Astrocyte (in vitro differentiated cells and primary cell): ENCODE measurements at regions not wholly inside any gene's neighbourhood (a gene's known extent, or its start where the extent isn't known, plus 50 kb on each side); places are given as distances from the start of the nearest gene placed in this dataset.

ENCODE experiments used
- DNase-seq: peaks from one replicate; pipeline ENCODE4 v3.0.0-alpha.2; 2010; ENCODE audit warnings: low read depth
- FAIRE-seq: peaks from 2 replicates; lab custom pipeline; 2011; peaks lifted over from hg19 to GRCh38; lab: Jason Lieb, UNC
- H2AFZ ChIP-seq: 2 replicates; pipeline ENCODE4 v1.6.0; 2012; ENCODE audit warnings: low read depth, low read length, inconsistent platforms
- H3K27ac ChIP-seq: 2 replicates; pipeline ENCODE4 v1.5.1; 2011; ENCODE audit warnings: low read depth, low read length, inconsistent platforms
- H3K27me3 ChIP-seq: 2 replicates; pipeline ENCODE4 v1.6.0; 2011; ENCODE audit warnings: low read length, inconsistent platforms; ENCODE audit not compliant: insufficient read depth
- H3K36me3 ChIP-seq: 2 replicates; pipeline ENCODE4 v1.5.1; 2011; ENCODE audit warnings: low read length, inconsistent platforms; ENCODE audit not compliant: insufficient read depth
- H3K4me1 ChIP-seq: 2 replicates; pipeline ENCODE4 v1.5.1; 2011; ENCODE audit warnings: low read length, inconsistent platforms; ENCODE audit not compliant: insufficient read depth
- H3K4me2 ChIP-seq: 2 replicates; pipeline ENCODE4 v1.6.0; 2012; ENCODE audit warnings: low read length, inconsistent platforms
- H3K4me3 ChIP-seq: 2 replicates; pipeline ENCODE4 v1.5.1; 2011; ENCODE audit warnings: low read depth, mild to moderate bottlenecking, low read length, inconsistent platforms; ENCODE audit not compliant: insufficient read depth
- H3K79me2 ChIP-seq: 2 replicates; pipeline ENCODE4 v1.6.0; 2012; ENCODE audit warnings: mild to moderate bottlenecking, low read length, inconsistent platforms; ENCODE audit not compliant: insufficient read depth
- H3K9ac ChIP-seq: 2 replicates; pipeline ENCODE4 v1.6.0; 2012; ENCODE audit warnings: mild to moderate bottlenecking, low read length, inconsistent platforms
- H3K9me3 ChIP-seq: 2 replicates; pipeline ENCODE4 v1.5.1; 2012; ENCODE audit warnings: low read depth, mild to moderate bottlenecking, low read length, inconsistent platforms; ENCODE audit not compliant: insufficient read depth
- H4K20me1 ChIP-seq: 2 replicates; pipeline ENCODE4 v1.6.0; 2012; ENCODE audit warnings: low read length, inconsistent platforms; ENCODE audit not compliant: insufficient read depth
- H3K27ac Mint-ChIP-seq: one replicate; pipeline ENCODE4 v1.8.0; 2021; ENCODE audit warnings: mild to moderate bottlenecking, mixed read lengths; ENCODE audit not compliant: unreplicated experiment
- H3K27me3 Mint-ChIP-seq: one replicate; pipeline ENCODE4 v1.8.0; 2021; ENCODE audit warnings: low read depth, mixed read lengths; ENCODE audit not compliant: unreplicated experiment
- H3K36me3 Mint-ChIP-seq: one replicate; pipeline ENCODE4 v1.8.0; 2021; ENCODE audit warnings: low read depth, mixed read lengths; ENCODE audit not compliant: unreplicated experiment
- H3K4me1 Mint-ChIP-seq: one replicate; pipeline ENCODE4 v1.8.0; 2021; ENCODE audit warnings: low read depth, mixed read lengths; ENCODE audit not compliant: unreplicated experiment
- H3K4me3 Mint-ChIP-seq: one replicate; pipeline ENCODE4 v1.8.0; 2021; ENCODE audit warnings: mild to moderate bottlenecking, moderate library complexity, mixed read lengths; ENCODE audit not compliant: unreplicated experiment
- H3K9me3 Mint-ChIP-seq: one replicate; pipeline ENCODE4 v1.8.0; 2021; ENCODE audit warnings: mild to moderate bottlenecking, mixed read lengths; ENCODE audit not compliant: unreplicated experiment
- CTCF ChIP-seq: IDR thresholded peaks from 2 replicates; pipeline ENCODE4 v1.5.1; 2011; ENCODE audit warnings: low read depth, mild to moderate bottlenecking, inconsistent platforms, low read length, moderate library complexity; ENCODE audit not compliant: insufficient read depth
- EZH2 ChIP-seq: IDR thresholded peaks from 2 replicates; pipeline ENCODE4 v1.6.1; 2012; ENCODE audit warnings: mild to moderate bottlenecking, low read length, inconsistent platforms; ENCODE audit not compliant: insufficient read depth

GRCh38 chr4:110751183-110751582 lies 128.3 kb upstream of the PITX2 start:
- Mint-ChIP-seq H3K27ac (no peak overlapping the region), H3K36me3 (no peaks in the 10 kb centered on the region), H3K4me3 (no peak overlapping the region), H3K9me3 (no peaks in the 10 kb centered on the region), H3K4me1 (peaks cover 21% of the 10 kb centered on the region), H3K27me3 (no peaks in the 10 kb centered on the region)
- Histone ChIP-seq H3K27me3 (no peaks in the 10 kb centered on the region), H3K4me2 (no peak overlapping the region), H3K4me3 (no peak overlapping the region), H3K79me2 (no peaks in the 10 kb centered on the region), H3K27ac (no peak overlapping the region), H3K4me1 (no peaks in the 10 kb centered on the region), H3K36me3 (no peaks in the 10 kb centered on the region), H2AFZ (no peak overlapping the region), H3K9me3 (no peaks in the 10 kb centered on the region), H4K20me1 (no peaks in the 10 kb centered on the region), H3K9ac (no peak overlapping the region)
- no peak for TF ChIP-seq CTCF
- TF ChIP-seq EZH2: no peak
- DNase-seq (no peak), FAIRE-seq (no peak)

- H3K4me1 Mint-ChIP-seq: peaks cover 21% of the 10 kb centered on the region
- Histone ChIP-seq H4K20me1 (no peaks in the 10 kb centered on the region), H3K79me2 (no peaks in the 10 kb centered on the region), H3K4me3 (no peak overlapping the region), H3K9ac (no peak overlapping the region), H3K27me3 (no peaks in the 10 kb centered on the region), H3K4me1 (no peaks in the 10 kb centered on the region), H3K27ac (no peak overlapping the region), H3K36me3 (no peaks in the 10 kb centered on the region), H3K4me2 (no peak overlapping the region), H2AFZ (no peak overlapping the region), H3K9me3 (no peaks in the 10 kb centered on the region)
- TF ChIP-seq EZH2 (no peak), CTCF (no peak)
- H3K27me3 Mint-ChIP-seq: no peaks in the 10 kb centered on the region
- H3K36me3 Mint-ChIP-seq: no peaks in the 10 kb centered on the region
- no peak for DNase-seq
- H3K9me3 Mint-ChIP-seq: no peaks in the 10 kb centered on the region
- no peak for FAIRE-seq
- no peak overlapping the region for H3K27ac Mint-ChIP-seq
- H3K4me3 Mint-ChIP-seq: no peak overlapping the region
These were observed 129.1 kb upstream of the PITX2 start for GRCh38 chr4:110751986-110752385.

GRCh38 chr4:110753466-110753865 lies 130.6 kb upstream of the PITX2 start:
- Mint-ChIP-seq H3K9me3 (no peaks in the 10 kb centered on the region), H3K4me3 (no peak overlapping the region), H3K27ac (no peak overlapping the region), H3K36me3 (no peaks in the 10 kb centered on the region), H3K4me1 (peaks cover 21% of the 10 kb centered on the region), H3K27me3 (no peaks in the 10 kb centered on the region)
- Histone ChIP-seq H3K27me3 (no peaks in the 10 kb centered on the region), H3K27ac (no peak overlapping the region), H2AFZ (no peak overlapping the region), H4K20me1 (no peaks in the 10 kb centered on the region), H3K36me3 (no peaks in the 10 kb centered on the region), H3K9me3 (no peaks in the 10 kb centered on the region), H3K4me2 (no peak overlapping the region), H3K79me2 (no peaks in the 10 kb centered on the region), H3K4me3 (no peak overlapping the region), H3K9ac (no peak overlapping the region), H3K4me1 (no peaks in the 10 kb centered on the region)
- peak; percentile 30 for DNase-seq
- TF ChIP-seq CTCF (no peak), EZH2 (no peak)
- FAIRE-seq: no peak
